Mesendoderm (in vitro differentiated cells): ENCODE measurements at regions not wholly inside any gene's neighbourhood (a gene's known extent, or its start where the extent isn't known, plus 50 kb on each side); places are given as distances from the start of the nearest gene placed in this dataset.

Experiments used
- DNase-seq: peaks from one replicate; pipeline ENCODE4 v3.0.0; 2013
- H2AK5ac ChIP-seq: 2 replicates; pipeline ENCODE4 v1.6.1; 2013; ENCODE audit warnings: low read length, inconsistent platforms
- H2BK120ac ChIP-seq: 2 replicates; pipeline ENCODE4 v1.6.1; 2013; ENCODE audit warnings: low read depth, mild to moderate bottlenecking, low read length, moderate library complexity, mixed read lengths
- H2BK15ac ChIP-seq: replicated peaks from 2 replicates; pipeline ENCODE4 v1.6.1; 2013; ENCODE audit warnings: low read depth, mild to moderate bottlenecking, moderate library complexity
- H2BK5ac ChIP-seq: 2 replicates; pipeline ENCODE4 v1.6.1; 2013; ENCODE audit warnings: low read length, inconsistent platforms
- H3K18ac ChIP-seq: 2 replicates; pipeline ENCODE4 v1.6.1; 2013; ENCODE audit warnings: mild to moderate bottlenecking, low read length, mixed read lengths
- H3K23ac ChIP-seq: one replicate; pipeline ENCODE4 v1.6.1; 2013; ENCODE audit warnings: low read length
- H3K27ac ChIP-seq: 2 replicates; pipeline ENCODE4 v1.5.1; 2013; ENCODE audit warnings: low read depth, mild to moderate bottlenecking, inconsistent platforms, low read length, moderate library complexity
- H3K27me3 ChIP-seq: 2 replicates; pipeline ENCODE4 v1.6.1; 2013; ENCODE audit warnings: low read length, control low read depth, mild to moderate bottlenecking, inconsistent platforms; ENCODE audit not compliant: insufficient read depth, poor library complexity
- H3K36me3 ChIP-seq: 2 replicates; pipeline ENCODE4 v1.6.1; 2013; ENCODE audit warnings: low read length, inconsistent platforms; ENCODE audit not compliant: control insufficient read depth, insufficient read depth
- H3K4ac ChIP-seq: one replicate; pipeline ENCODE4 v1.6.1; 2013; ENCODE audit warnings: low read depth, mild to moderate bottlenecking, low read length, moderate library complexity
- H3K4me1 ChIP-seq: 2 replicates; pipeline ENCODE4 v1.6.1; 2013; ENCODE audit warnings: low read depth, low read length, inconsistent platforms; ENCODE audit not compliant: control insufficient read depth
- H3K4me2 ChIP-seq: 2 replicates; pipeline ENCODE4 v1.6.1; 2013; ENCODE audit warnings: low read length
- H3K4me3 ChIP-seq: 2 replicates; pipeline ENCODE4 v1.5.1; 2013; ENCODE audit warnings: mild to moderate bottlenecking, low read length
- H3K56ac ChIP-seq: one replicate; pipeline ENCODE4 v1.6.1; 2013; ENCODE audit warnings: low read length
- H3K79me1 ChIP-seq: 2 replicates; pipeline ENCODE4 v1.6.1; 2013; ENCODE audit warnings: low read length, inconsistent platforms
- H3K79me2 ChIP-seq: 2 replicates; pipeline ENCODE4 v1.6.1; 2013; ENCODE audit warnings: mild to moderate bottlenecking, low read length; ENCODE audit not compliant: control insufficient read depth, insufficient read depth
- H3K9ac ChIP-seq: 2 replicates; pipeline ENCODE4 v1.6.1; 2013; ENCODE audit warnings: low read length, inconsistent platforms
- H4K5ac ChIP-seq: one replicate; pipeline ENCODE4 v1.6.1; 2013; ENCODE audit warnings: low read length
- H4K8ac ChIP-seq: one replicate; pipeline ENCODE4 v1.6.1; 2013; ENCODE audit warnings: low read depth, mild to moderate bottlenecking, control low read depth, low read length, moderate library complexity
- WGBS: extraction: QIAGEN DNeasy Blood & Tissue Kit; methylation state at CpG from one replicate; pipeline ENCODE4 v1.1.7; 2013; ENCODE audit warnings: low lambda C conversion rate, missing lambda C conversion rate; ENCODE audit not compliant: insufficient coverage; ENCODE audit errors: extremely low coverage; 5-methylcytosine and 5-hydroxymethylcytosine counted together

- Histone ChIP-seq H2BK15ac (no peak overlapping the region), H3K79me2 (no peaks in the 10 kb centered on the region), H3K4me1 (no peaks in the 10 kb centered on the region), H2AK5ac (no peak overlapping the region), H2BK5ac (no peak overlapping the region), H3K4me2 (no peak overlapping the region), H3K23ac (no peak overlapping the region), H3K79me1 (no peaks in the 10 kb centered on the region), H3K18ac (no peak overlapping the region), H3K4ac (no peak overlapping the region), H4K8ac (no peak overlapping the region), H4K5ac (no peak overlapping the region), H3K9ac (no peak overlapping the region), H3K27me3 (no peaks in the 10 kb centered on the region), H3K56ac (no peak overlapping the region), H2BK120ac (no peak overlapping the region), H3K27ac (no peak overlapping the region), H3K36me3 (no peaks in the 10 kb centered on the region), H3K4me3 (no peak overlapping the region)
- no CpG with 5 or more reads among the region's 3 CpGs for WGBS
- no peak for DNase-seq
Measured at GRCh38 chr2:222372993-222373392, 51.4 kb upstream of the SGPP2 start.
